AG08395 (cell line): ENCODE measurements at regions not wholly inside any gene's neighbourhood (a gene's known extent, or its start where the extent isn't known, plus 50 kb on each side); places are given as distances from the start of the nearest gene placed in this dataset.

ENCODE experiments used
- DNase-seq: peaks from one replicate; pipeline ENCODE4 v3.0.0; 2012; ENCODE audit warnings: mixed read lengths, low spot score

DNA sequence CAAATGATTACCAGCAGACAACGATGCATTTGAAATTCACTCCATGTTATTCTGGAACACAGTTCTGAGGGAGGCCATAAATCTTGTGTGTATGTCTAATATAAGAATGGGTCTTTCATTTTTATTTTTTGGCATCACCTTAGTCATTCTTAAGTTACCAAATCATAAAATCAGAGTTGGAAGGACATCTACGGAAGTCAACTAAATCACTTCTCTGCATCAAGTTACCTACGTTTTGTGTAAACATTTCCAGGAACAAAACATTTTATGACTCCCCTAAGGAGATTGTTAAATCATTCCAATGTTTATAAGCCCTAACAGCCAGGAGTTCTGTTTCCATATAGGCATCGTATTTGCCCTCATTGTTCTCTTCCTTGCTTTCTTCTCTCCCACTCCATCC, 378.2 kb downstream of the FAM170A start:
- DNase-seq = no peak

DNA sequence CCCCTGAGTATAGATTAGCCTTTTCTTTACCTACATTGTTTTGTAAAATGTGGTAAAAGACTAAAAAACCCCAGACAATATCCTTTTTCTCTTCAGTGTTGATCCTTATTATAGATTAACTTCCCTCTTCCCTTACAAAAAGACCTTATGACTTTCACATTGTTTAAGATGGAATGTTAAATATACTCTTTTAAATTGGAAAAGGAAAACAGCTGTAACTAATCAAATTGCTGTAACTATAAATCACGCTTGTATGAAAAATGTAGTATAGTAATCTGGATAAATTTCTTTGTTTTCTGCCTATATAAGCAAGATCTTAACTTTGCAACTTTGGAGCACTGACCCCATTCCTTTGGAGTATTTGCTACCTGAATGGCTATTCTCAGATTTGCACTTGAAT, 383.1 kb downstream of the FAM170A start:
- DNase-seq = no peak

DNA sequence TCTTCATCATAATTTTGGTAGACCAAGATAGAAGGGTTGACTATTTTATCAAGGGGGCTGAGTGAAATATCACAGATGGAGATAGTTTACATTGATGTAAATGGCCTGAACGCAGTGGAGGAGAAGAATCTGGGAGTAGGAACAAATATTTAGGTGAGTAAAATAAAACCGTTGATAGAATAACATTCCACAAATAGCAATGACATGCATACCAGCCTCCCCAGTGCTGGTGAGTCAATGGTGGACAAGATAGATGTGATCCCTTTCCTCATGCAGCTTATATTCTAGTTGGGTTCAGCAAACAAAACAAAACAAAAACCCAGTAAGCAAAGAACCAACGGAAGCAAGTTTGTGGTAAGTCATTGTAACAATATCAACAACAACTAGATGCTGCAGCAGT, 385.2 kb downstream of the FAM170A start:
- DNase-seq = no peak

DNA sequence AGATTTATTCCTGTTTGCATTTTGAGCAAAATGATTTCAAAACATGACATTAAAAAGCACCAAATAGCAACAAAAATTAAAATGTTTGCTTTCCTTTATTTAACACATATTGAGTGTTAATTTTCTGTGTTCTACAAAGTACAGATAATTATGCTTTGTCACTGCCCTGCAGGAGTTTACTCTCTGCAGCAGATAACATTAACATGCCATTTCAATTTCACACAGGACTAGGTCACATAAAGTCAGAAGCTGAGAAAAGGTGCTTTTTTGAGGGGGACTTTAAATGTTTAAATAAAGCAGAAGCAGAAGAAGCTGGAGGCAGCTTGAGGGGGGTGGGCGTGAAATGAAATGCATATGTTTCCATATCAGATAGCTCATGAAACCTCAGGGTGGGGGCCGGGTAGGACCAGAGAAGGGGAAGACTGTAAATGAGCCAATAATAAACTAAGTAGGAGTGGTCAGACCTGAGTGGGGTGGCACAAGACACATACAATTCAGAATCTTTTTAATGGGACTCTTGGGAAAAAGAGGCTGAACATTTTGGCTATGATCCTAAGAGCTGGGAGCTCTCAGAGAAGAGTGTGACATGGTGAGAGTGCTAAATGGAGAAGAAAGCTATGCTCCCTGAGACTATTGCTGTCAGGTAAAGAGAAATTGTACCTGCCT, 387.5 kb downstream of the FAM170A start:
- DNase-seq = no peak

DNA sequence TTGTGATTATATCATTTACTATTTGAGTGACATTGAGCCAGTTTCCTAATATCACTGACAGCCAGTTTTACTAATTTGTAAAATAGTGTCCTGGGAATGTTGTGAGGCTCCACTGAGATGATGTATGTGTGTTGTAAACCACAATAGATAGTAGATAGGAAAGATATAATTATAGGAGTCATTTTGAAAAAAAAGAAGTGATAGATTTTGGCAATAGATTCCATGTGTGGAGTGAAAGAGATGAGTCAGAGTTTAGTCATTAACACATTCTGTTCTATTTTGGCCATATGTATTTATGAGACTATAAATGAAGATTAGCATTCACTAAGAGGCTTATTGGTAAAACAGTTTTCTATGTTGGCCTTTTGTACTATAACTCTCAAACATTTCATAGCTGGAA, 388.2 kb downstream of the FAM170A start:
- peak; percentile 17 for DNase-seq

DNA sequence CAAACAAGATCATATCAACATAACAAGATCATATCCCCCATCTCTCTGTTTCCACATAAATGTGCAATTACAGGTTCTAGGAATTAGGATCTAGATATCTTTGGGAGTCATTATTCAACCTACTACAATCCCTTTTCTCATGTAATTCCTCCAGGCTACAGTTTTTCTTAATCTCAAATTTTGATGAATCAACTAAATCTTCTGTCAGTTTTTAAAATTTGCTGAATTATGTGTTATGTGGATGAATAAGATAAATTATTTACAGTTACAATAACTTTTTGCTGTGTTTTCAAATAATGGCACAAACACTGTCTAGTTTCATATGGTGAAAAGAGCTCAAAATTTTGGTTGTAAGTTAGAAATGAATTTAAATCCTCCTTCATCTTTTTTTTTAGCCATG, 405.8 kb downstream of the FAM170A start:
- DNase-seq = no peak

DNA sequence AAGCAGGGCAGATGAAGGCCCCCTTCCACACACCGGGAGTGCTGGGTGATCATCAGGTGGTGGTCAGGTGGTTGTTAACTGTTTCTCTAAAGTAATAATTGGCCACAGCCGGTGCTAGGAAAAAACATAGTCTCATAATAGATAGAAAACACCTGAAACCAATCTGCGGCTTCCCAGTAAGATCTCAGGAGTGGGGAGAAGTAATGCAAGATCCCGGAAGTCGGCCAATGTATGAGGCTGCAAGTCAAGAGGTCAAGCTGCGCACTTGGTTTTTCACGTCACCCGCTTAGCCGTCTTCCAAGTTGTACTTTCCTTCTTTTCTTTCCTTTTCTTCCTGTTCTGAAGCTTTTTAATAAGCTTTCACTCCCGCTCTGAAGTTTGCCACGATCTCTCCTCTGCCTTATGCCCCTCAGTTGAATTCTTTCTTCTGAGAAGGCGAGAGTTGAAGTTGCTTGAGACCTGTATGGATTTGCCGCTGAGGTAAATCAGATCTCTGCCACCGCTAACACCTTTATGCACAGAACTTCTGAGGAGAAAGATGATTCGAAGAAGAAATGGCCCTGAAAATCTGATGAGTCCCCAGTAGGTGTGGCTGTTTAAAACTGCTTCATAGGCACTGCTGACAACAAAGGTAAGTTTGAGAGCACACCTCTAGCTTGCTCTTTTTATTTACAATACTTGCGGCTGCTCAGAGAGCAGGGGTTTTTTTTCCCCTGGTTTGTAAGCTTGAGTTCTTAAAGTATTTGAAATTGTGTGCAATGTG, 406.6 kb downstream of the FAM170A start:
- no peak for DNase-seq

DNA sequence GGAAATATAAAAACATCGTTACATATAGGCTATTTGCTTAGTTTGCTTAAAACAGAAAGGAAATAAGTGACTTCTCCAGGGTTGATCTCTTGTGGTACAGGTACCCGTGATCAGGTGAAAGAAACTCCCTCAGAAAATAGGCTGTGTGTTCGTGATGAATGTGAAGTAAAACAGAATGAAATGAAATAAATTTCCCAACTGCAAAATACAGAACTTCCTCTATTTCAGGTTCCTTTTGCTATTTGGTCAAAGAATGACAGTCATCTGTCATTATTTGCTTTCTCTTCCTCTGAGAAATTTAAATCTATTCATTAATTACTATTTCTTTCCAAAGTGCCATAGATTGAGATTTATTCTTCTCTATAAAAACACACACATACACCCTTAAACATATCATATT, 408.1 kb downstream of the FAM170A start:
- DNase-seq = no peak

DNA sequence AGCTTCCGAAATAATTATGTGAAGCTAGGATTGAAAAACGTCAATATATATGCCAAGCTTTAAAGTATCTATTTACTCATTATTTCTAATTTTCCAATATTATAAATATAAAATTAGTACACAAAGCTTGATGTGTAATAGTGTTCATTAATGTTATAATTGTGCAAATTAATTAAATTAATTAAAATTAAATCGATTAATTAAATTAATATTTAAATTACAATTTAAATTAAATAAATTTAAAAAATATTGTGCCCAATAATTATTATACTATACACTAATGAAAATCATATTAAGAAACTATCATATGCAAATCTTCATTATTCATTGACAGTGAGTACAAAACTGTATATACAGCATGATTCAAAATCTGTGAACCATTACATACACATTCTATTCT, 409.8 kb downstream of the FAM170A start:
- DNase-seq = no peak

DNA sequence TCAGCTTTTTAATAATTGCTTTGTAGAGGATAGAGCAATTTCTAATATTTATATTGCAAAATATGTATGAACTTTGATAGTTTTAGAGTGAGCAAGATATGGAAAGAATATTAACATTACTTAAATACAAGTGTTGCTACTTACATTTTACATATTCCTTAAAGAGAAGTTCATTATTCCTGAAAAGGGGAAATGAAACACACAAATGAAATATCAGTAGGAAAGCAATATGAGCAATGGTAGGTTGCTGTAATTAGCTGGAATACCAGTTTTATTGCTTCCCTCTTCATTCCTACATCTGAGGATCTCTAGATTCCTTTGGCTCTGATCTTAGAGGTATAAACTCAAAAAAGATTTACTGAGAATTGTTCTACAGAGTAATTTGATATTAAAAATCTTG, 414.1 kb downstream of the FAM170A start:
- DNase-seq = no peak

DNA sequence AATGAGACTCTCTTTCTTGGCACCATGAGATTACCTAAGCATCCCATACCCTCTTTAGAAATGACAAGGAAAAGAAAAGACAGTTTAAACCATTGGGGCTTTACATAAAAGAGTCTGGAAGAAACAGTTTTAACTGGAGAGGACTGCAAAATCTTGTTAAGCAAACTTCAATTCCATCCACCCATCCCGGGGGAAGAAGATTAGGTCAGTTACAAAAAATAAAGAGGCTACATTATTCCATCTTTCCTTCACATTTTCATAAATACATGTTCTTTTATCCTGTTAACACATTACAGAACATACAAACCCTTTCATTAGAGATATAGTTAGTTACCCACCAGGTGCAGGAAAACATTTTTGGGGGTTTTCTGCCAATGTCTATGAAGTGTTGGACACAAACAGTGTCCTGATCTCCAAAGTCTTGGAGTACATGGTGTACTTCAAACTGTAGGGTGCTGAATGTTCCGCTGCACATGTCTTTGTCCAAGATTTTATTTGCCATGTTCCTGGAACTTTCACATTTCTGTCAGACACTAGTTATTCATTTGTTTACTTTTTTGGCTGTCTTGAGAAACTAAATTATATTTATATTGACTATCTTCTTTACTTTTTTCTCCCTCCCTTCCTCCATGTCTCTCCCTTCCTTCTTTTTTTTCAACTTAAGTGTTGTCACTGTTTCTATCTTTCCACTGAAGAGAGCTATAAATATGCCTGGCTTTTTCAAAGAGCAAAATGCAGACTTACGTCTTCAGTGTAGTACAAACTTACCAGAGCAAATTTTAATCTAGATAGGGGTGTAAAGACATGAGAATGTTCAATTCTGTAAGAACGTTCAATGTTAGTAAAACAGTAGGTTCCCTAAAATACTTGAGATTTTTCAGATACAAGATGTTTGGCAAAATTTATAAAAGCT, 410.9 kb upstream of the PRR16 start:
- no peak for DNase-seq

DNA sequence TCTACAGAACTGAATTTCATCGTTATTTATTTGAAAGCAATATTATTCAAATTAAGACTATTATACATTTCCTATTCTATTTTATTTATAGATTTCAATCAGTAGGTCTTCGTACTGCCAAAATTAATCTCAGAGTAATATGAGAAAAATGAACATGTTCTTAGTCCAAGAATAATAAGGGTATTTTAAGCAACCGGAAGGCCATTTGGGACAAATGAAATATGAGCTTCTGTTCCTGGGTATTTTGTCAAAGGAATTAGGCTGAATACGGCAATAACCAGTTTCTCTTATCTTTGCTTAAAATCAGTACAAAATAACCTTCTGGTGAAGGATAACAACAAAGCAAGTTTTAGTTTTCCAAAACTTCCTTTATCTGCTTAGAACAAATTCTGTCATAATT, 410.3 kb upstream of the PRR16 start:
- DNase-seq = no peak

DNA sequence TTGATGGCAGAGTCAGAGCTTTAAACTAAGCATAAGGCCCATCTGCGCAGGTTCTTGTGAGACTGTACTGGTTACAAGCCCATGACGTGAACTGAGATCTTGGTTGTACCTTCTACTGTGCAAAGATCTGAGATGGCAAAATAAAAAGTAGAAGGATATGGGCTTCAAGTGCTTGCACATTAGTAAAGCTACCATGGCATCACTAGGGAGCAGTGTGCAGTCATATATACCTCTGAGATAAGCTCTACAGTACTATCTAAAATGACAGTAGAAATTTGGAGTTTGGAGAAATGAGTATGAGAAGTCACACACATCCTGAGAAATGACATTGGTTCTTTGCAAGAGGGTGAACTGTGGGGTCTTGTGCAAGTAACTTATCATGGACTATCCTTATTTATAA, 408.2 kb upstream of the PRR16 start:
- DNase-seq = peak; percentile 40

DNA sequence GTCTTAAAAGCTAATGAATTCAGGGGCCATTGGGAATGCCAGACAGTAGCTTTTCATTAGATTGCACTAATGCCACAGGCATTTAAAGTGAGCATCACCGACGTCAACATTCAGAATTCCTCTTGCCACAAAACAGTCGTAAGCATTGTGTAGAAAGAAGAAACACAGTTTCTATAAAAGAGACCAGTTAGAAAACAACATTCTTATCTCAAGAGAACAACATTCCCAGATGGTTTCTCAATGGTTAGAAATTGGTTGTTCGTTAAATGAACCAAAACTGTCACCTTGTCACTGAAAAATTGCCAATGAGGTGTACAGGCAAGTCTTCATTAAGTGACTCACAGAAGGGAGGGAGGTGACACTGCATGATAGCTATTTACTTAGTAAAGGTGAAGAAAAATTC, 401.6 kb upstream of the PRR16 start:
- DNase-seq = peak; percentile 17

DNA sequence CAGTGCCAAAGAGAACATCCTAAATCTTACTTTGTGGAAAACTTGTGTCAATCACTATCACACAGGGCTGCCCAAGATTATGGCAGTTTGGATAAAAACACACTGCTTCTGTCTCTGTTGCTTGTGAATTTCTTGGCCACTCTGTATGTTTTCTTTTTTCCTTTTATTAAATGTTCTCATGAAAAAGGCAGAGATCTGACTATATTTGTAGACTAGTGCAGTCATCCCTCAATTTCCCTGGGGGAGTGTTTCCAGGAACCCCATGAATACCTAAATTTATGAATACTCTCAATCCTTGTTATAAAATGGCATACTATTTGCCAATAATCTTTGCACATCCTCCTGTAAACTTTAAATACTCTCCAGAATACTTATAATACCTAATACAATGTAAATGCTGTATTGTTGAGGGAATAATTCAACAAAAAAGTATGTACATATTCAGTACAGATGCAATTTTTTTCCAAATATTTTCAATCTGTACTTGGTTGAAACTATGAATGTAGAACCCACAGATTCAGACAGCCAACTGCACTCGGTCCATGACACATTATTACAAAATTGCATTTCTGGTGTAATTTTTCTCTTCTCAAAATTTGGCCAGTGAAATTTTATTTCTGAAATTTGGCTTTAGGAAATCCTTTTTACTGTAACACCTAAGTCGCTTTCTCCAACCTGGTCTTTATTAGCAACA, 391.9 kb upstream of the PRR16 start:
- no peak for DNase-seq

DNA sequence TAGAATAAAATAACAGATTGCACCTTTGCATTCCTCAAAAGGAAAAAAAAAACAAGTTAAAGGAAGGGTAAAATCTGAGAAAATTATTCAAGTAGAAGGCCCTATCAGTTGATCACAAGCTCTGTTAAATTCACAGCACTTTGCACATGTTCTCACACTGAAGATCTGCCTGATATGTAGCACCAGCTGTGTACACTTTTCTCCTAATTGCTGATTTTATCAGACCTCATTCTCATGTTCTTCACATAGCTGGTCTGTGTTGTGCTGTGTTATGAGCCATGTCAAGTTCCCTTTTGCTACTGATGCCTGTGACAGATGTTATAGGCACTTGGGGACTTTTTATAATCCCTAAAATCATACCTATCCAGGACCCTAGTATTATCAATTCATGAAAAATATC, 390.4 kb upstream of the PRR16 start:
- DNase-seq = no peak

DNA sequence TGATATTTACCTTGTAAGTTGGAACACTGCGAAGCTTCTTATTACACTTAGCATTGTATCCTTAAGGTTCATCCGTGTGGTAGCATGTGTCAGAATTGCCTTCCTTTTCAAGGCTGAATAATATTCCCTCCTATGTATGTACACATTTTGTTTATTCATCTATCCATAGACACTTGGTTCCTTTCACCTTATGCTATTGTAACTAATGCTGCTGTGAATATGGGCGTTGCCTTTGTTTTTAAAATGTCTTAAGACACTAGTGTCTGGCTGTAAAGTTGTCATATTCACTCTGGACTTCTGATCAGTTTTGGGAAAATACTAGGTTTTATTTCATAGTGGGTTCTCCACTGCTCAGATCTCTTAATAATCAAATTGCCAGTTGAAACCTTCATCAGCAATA, 383.3 kb upstream of the PRR16 start:
- DNase-seq = no peak

DNA sequence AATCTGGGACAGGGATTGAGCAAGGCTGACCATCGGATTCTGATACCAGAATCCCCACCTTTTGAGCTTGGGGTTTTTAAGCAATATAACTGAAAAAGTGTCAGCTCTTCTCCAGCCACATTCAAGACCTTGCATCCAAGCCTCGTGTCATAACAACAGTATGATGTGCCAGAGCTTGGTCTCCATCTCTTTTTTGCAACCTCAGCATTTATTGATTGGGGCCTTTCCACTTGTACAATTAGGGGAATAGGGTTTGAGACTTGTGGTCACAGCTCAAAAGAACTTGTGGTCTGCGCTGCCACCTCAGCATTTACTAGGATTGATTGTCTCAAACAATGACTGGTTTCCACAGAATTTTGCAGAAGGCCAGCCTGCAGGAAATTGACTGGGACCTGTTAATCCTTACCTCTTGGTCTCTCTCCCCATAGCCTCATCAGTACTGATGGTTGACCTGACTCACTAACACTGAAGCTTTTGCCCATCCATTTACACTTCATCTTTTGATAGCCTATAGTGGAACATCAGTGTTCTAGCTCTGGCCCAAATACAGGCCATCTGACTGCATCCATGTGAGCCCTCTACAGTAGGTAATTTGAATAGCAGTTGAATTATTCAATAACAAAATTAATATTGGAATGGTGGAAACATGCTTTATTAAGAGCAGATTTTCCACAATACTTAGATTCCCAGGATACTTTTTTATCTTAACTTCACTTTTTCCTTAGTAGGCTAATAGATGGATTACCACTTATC, 381.6 kb upstream of the PRR16 start:
- no peak for DNase-seq

DNA sequence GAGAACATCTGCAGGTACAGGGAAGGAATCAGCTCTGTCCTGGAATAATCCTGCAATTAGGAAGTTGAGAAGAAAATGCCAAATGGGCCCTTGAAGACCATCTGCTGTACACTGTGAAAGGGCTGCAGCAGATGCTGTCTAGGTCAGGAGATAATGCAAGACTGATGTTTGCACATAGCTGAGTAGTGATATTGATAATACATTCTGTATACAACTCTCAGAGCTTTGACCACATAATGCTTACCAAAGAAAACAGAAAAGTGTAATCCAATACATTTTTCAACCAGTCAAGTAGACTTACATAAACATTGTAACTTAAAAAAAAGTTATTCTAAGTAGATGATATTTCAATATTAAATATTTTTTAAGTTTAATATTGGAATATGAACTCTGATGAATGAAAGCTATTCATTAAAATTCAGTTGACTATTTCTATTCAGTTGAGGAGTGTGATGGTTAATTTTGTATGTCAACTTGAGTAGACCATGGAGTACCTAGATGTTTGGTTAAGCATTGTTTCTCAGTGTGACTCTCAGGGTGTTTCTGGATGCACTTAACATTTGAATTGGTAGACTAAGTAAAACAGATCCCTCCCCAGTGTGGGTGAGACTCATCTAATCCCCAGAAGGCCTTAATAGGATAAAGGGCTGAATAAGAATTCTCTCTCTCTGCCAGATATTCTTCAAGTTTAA, 380.1 kb upstream of the PRR16 start:
- DNase-seq = no peak

DNA sequence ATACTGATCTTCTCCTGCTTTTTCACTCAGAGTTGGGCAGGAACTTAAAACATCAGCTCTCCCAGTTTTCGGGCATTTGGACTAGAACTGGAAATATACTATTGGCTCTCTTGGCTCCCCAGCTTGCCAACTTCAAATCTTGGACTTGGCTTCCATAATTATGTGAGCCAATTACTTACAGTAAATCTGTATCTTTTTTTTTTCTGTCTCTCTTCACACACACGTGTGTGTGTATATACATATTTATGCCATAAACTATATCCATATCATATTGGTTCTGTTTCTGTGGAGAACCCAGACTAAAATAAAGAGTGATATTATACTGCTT, 379.6 kb upstream of the PRR16 start:
- no peak for DNase-seq

DNA sequence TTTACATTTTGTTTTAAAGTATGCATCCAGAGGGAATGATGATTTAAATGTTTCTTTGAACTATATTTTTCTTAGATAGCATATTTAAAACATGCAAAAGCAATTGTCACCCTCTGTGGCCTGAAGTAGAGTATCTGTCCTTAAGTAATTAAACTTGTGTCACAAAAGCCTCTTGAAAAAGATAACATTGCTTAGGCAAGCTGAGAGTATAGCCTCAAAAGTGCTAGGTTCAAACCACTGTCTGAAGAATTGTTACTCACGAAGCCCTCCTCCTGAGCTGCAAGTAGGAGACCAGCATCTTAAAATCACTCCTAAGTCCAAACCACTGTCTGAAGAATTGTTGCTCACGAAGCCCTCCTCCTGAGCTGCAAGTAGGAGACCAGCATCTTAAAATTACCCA, 378.0 kb upstream of the PRR16 start:
- DNase-seq = no peak
